ENCODE measurements at regions not wholly inside any gene's neighbourhood (a gene's known extent, or its start where the extent isn't known, plus 50 kb on each side); places are given as distances from the start of the nearest gene placed in this dataset.
A peak's percentile ranks its signal among the peaks of the same experiment; 100 is the strongest.
"Not testable (repeated sequence)": the region's sequence is repeated elsewhere in the genome, so short reads cannot be mapped to it uniquely, and the experiment has no call there.

DNA sequence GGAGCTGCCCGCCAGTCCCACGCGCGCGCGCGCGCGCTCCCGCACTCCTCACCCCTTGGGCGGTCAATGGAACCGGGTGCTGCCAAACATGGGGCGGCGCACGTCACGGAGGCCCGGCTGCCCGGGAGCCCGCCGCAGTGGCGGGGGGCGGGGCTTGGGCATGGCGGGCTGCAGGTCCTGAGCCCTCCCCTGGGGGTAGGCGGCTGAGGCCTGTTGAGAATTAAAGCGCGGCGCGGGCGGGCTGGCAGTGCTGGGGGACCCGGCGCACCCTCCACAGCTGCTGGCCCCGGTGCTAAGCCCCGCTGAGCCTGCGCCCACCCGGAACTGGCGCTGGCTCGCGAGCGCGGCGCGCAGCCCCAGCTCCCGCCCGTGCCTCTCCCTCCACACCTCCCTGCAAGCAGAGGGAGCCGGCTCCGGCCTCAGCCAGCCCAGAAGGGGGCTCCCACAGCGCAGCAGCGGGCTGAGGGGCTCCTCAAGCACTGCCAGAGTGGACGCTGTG is 634.2 kb downstream of the ANKRD7 start:
- H3K4me1 ChIP-seq (ENCODE audit: insufficient read depth, poor library complexity, severe bottlenecking): no peaks in the 10 kb centered on the region
- H3K9me3 ChIP-seq (ENCODE audit: severe bottlenecking): peaks cover 2% of the 10 kb centered on the region
- peak; percentile 58 for DNase-seq (ENCODE audit: low spot score)
- peak overlapping the region; percentile 43 for H3K4me3 ChIP-seq (ENCODE audit: severe bottlenecking)
- peak; percentile 70 for ATAC-seq (ENCODE audit: low read depth)
- H3K27ac ChIP-seq (ENCODE audit: poor library complexity, severe bottlenecking): no peak overlapping the region
- TF ChIP-seq, protein P1, sequence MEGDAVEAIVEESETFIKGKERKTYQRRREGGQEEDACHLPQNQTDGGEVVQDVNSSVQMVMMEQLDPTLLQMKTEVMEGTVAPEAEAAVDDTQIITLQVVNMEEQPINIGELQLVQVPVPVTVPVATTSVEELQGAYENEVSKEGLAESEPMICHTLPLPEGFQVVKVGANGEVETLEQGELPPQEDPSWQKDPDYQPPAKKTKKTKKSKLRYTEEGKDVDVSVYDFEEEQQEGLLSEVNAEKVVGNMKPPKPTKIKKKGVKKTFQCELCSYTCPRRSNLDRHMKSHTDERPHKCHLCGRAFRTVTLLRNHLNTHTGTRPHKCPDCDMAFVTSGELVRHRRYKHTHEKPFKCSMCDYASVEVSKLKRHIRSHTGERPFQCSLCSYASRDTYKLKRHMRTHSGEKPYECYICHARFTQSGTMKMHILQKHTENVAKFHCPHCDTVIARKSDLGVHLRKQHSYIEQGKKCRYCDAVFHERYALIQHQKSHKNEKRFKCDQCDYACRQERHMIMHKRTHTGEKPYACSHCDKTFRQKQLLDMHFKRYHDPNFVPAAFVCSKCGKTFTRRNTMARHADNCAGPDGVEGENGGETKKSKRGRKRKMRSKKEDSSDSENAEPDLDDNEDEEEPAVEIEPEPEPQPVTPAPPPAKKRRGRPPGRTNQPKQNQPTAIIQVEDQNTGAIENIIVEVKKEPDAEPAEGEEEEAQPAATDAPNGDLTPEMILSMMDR (IDR thresholded peaks at IDR 0.05; ENCODE audit: poor library complexity, severe bottlenecking): no peak
- H3K27me3 ChIP-seq (ENCODE audit: insufficient read depth, poor library complexity, severe bottlenecking): no peaks in the 10 kb centered on the region
- H3K36me3 ChIP-seq (ENCODE audit: low read depth): no peaks in the 10 kb centered on the region

DNA sequence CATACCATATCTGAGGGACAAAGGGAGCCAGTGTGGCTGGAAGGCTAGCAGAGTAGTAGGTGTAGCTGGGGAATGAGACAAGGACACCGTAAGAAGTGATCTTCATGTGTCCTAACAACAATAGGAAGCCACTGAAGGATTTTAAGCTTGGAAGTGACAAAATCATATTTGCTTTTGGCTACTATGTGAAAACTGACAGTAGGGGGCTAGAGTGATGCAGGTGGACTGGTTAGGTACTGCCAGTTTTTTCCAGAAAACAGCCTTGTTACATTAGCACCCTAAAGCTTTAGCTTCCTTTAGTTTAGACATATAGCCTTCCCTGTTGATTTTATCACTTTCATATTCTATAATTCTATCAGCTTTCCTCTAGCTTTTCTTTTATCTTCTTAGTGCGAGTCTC is 637.1 kb downstream of the ANKRD7 start:
- DNase-seq (ENCODE audit: low spot score) (no peak), ATAC-seq (ENCODE audit: low read depth) (no peak)
- H3K27ac ChIP-seq (ENCODE audit: poor library complexity, severe bottlenecking): no peak overlapping the region
- no peaks in the 10 kb centered on the region for H3K27me3 ChIP-seq (ENCODE audit: insufficient read depth, poor library complexity, severe bottlenecking)
- no peak overlapping the region for H3K4me3 ChIP-seq (ENCODE audit: severe bottlenecking)
- H3K9me3 ChIP-seq (ENCODE audit: severe bottlenecking): no peaks in the 10 kb centered on the region
- no peaks in the 10 kb centered on the region for H3K36me3 ChIP-seq (ENCODE audit: low read depth)
- H3K4me1 ChIP-seq (ENCODE audit: insufficient read depth, poor library complexity, severe bottlenecking): no peaks in the 10 kb centered on the region
- TF ChIP-seq, protein P1 (IDR thresholded peaks at IDR 0.05; ENCODE audit: poor library complexity, severe bottlenecking): no peak

DNA sequence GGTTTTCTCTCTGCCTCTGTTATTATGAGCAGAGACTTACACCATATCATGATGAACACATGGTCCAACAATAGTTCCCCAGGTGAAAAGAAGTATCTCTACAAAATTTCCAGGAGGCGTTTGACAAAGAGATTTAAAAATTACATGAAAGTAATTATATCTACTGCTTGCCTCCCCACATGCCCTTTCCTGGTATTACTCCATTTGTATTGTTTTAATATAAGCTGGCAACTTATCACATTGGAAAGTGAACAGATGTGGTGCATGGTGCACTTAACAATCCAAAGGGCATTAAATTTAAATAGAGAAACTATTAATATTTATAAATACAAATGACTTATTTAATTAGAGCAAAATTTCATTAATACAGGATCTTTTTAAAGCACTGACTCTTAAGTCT is 638.2 kb downstream of the ANKRD7 start:
- H3K4me1 ChIP-seq (ENCODE audit: insufficient read depth, poor library complexity, severe bottlenecking): no peaks in the 10 kb centered on the region
- TF ChIP-seq, protein P1 (IDR thresholded peaks at IDR 0.05; ENCODE audit: poor library complexity, severe bottlenecking): no peak
- no peaks in the 10 kb centered on the region for H3K27me3 ChIP-seq (ENCODE audit: insufficient read depth, poor library complexity, severe bottlenecking)
- no peaks in the 10 kb centered on the region for H3K9me3 ChIP-seq (ENCODE audit: severe bottlenecking)
- H3K27ac ChIP-seq (ENCODE audit: poor library complexity, severe bottlenecking): no peak overlapping the region
- H3K4me3 ChIP-seq (ENCODE audit: severe bottlenecking): no peak overlapping the region
- DNase-seq (ENCODE audit: low spot score) (no peak), ATAC-seq (ENCODE audit: low read depth) (no peak)
- no peaks in the 10 kb centered on the region for H3K36me3 ChIP-seq (ENCODE audit: low read depth)

DNA sequence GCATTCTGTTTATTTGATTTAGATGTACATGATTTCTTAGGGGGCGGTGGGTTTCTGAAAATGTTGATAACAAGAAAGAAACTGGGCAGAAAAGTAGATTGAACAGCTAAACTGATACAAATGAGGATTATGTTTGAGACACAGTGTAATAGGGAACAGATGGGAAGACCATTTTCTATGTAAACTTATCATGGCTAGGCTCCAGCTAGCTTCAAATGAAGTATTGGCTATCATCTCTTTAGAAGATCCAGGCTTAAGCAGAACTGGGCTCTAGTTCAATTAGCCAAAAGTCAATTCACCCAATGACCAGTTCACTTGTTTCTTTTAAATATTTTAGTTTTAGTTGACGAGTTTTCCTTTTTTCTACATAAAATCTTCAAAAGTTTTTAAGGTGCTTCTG is 639.5 kb downstream of the ANKRD7 start:
- TF ChIP-seq, protein P1 (IDR thresholded peaks at IDR 0.05; ENCODE audit: poor library complexity, severe bottlenecking): no peak
- DNase-seq (ENCODE audit: low spot score) (no peak), ATAC-seq (ENCODE audit: low read depth) (no peak)
- H3K36me3 ChIP-seq (ENCODE audit: low read depth): no peaks in the 10 kb centered on the region
- H3K4me3 ChIP-seq (ENCODE audit: severe bottlenecking): no peak overlapping the region
- H3K9me3 ChIP-seq (ENCODE audit: severe bottlenecking): no peaks in the 10 kb centered on the region
- no peaks in the 10 kb centered on the region for H3K4me1 ChIP-seq (ENCODE audit: insufficient read depth, poor library complexity, severe bottlenecking)
- H3K27ac ChIP-seq (ENCODE audit: poor library complexity, severe bottlenecking): no peak overlapping the region
- no peaks in the 10 kb centered on the region for H3K27me3 ChIP-seq (ENCODE audit: insufficient read depth, poor library complexity, severe bottlenecking)

DNA sequence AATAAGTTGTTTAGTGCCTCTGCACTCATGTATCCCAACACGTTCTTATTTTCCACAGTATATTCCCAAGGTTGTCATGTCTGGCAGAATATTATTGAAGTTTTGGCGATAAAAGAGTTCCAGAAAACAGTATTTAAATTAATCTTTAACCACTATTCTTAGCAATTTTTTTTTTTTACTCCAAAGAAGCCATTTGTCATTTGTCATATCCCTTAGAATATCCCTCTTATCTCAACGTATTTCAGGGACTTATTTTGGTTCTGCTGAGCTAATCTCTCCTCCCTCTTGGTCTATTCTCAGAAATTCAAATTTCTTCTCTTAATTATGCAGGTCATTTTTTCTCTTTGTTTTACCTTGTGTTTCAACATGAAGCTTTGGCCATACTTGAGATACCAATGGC is 643.4 kb downstream of the ANKRD7 start:
- TF ChIP-seq, protein P1 (IDR thresholded peaks at IDR 0.05; ENCODE audit: poor library complexity, severe bottlenecking): no peak
- no peaks in the 10 kb centered on the region for H3K27me3 ChIP-seq (ENCODE audit: insufficient read depth, poor library complexity, severe bottlenecking)
- DNase-seq (ENCODE audit: low spot score) (no peak), ATAC-seq (ENCODE audit: low read depth) (no peak)
- H3K4me3 ChIP-seq (ENCODE audit: severe bottlenecking): no peak overlapping the region
- H3K27ac ChIP-seq (ENCODE audit: poor library complexity, severe bottlenecking): no peak overlapping the region
- H3K36me3 ChIP-seq (ENCODE audit: low read depth): no peaks in the 10 kb centered on the region
- peaks cover 8% of the 10 kb centered on the region for H3K4me1 ChIP-seq (ENCODE audit: insufficient read depth, poor library complexity, severe bottlenecking)
- H3K9me3 ChIP-seq (ENCODE audit: severe bottlenecking): no peaks in the 10 kb centered on the region

DNA sequence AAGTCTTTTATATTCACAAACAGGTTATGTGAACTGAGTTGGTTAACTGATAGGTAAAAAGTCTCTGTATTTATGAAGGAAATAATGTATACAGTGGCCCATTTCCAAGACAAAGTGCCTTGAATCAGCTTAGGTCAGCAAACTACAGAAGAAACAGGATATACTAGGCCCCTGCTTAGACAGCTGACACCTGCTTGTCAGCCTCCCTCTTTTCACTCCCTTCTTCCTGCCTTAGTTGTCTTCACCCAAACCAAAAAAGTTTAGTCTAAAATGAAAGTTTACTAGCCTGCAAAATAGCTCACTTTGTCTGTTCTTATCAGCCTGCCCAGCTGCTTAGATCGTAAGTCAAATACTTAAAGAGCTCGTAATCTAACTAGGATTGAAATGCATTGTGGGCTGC is 644.6 kb downstream of the ANKRD7 start:
- not testable (repeated sequence) for H3K4me3 ChIP-seq (ENCODE audit: severe bottlenecking); H3K9me3 ChIP-seq (ENCODE audit: severe bottlenecking); H3K27ac ChIP-seq (ENCODE audit: poor library complexity, severe bottlenecking); DNase-seq (ENCODE audit: low spot score); ATAC-seq (ENCODE audit: low read depth); H3K27me3 ChIP-seq (ENCODE audit: insufficient read depth, poor library complexity, severe bottlenecking); H3K36me3 ChIP-seq (ENCODE audit: low read depth)
- peaks cover 13% of the 10 kb centered on the region for H3K4me1 ChIP-seq (ENCODE audit: insufficient read depth, poor library complexity, severe bottlenecking)

Measured in RWPE2 (cell line).